ENCODE measurements at regions not wholly inside any gene's neighbourhood (a gene's known extent, or its start where the extent isn't known, plus 50 kb on each side); places are given as distances from the start of the nearest gene placed in this dataset.

DNA sequence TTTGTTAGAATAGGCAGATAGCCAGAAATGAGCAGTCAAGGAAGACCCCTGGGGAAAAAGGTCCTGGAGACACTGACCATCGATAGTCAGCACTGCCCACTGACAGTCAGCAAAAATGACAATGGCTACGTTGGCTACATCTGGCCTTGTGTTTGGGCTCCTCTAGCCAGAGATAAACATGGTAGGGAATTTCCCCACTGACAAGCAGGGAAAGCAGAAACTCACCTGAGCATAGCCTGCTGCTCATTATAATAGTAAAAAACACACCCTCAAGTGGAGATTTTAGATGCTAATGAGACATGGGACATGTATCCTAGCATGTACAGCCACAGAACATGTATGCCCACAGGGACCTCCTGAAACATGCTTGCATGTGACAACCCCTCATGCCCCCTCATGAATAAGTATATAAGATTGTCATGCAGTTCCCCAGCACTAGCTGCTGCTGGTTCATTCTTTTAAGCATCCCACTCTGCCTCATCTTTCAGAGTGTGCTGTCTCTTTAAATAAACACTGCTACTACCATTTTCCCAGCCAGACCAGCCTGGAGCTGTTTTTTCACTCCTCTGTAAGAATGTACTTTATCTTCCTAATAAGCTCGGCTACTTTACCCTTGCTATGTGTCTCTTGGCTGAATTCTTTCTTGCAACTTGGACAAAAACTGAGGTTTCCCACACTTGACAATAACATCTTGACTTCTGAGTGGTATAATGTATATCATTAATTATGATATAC lies 550.1 kb upstream of the CDH8 start:
- Histone ChIP-seq H4K20me1 (ENCODE audit: control insufficient read depth, insufficient read depth, low read depth, low read length) (no peaks in the 10 kb centered on the region), H3K36me3 (ENCODE audit: control insufficient read depth, low read length) (no peaks in the 10 kb centered on the region), H3K4me2 (ENCODE audit: low read length) (no peak overlapping the region), H3K9me3 (ENCODE audit: control insufficient read depth, insufficient read depth, low read length) (no peaks in the 10 kb centered on the region), H3K27me3 (ENCODE audit: control insufficient read depth, low read length) (no peaks in the 10 kb centered on the region), H3K4me1 (ENCODE audit: control insufficient read depth, low read length) (no peaks in the 10 kb centered on the region), H3K9me2 (replicated peaks; ENCODE audit: control insufficient read depth, low read length) (no peaks in the 10 kb centered on the region), H3K27ac (ENCODE audit: low read depth, low read length) (no peak overlapping the region), H3K4me3 (ENCODE audit: low read length) (no peak overlapping the region), H3K79me2 (ENCODE audit: control insufficient read depth, low read length) (no peaks in the 10 kb centered on the region), H3F3A (ENCODE audit: control insufficient read depth, insufficient read depth) (no peaks in the 10 kb centered on the region)
- TF ChIP-seq, protein P1, sequence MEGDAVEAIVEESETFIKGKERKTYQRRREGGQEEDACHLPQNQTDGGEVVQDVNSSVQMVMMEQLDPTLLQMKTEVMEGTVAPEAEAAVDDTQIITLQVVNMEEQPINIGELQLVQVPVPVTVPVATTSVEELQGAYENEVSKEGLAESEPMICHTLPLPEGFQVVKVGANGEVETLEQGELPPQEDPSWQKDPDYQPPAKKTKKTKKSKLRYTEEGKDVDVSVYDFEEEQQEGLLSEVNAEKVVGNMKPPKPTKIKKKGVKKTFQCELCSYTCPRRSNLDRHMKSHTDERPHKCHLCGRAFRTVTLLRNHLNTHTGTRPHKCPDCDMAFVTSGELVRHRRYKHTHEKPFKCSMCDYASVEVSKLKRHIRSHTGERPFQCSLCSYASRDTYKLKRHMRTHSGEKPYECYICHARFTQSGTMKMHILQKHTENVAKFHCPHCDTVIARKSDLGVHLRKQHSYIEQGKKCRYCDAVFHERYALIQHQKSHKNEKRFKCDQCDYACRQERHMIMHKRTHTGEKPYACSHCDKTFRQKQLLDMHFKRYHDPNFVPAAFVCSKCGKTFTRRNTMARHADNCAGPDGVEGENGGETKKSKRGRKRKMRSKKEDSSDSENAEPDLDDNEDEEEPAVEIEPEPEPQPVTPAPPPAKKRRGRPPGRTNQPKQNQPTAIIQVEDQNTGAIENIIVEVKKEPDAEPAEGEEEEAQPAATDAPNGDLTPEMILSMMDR (IDR thresholded peaks at IDR 0.05; ENCODE audit: low read depth, low read length, poor library complexity, severe bottlenecking), result no peak
- TF ChIP-seq EZH2phosphoT487 (IDR thresholded peaks at IDR 0.05; ENCODE audit: borderline replicate concordance, low read length), result no peak

DNA sequence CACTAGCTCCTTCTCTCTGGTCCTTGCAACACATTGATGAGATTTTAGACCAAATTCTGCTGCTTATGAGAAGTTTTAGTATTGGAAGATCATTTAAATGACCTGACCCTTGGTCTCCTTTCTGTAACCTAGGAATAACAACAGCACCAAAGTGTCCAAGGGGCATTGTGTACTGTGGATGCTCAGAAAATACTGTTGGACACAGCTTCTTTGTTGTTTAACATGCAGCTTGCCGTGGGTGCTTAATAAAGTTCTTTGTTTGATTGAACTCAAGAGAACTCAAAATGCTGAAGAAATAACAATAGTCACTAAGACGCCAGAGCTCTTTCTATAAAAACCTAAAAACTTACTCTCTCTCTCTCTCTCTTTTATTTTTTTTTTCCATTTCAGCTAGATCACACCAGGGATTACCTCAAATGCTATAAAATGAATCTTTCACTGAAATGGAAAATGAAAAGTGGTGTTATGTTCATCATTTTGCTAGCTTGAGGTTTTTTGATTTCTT lies 548.9 kb upstream of the CDH8 start:
- Histone ChIP-seq H3K27me3 (ENCODE audit: control insufficient read depth, low read length) (no peaks in the 10 kb centered on the region), H3K9me3 (ENCODE audit: control insufficient read depth, insufficient read depth, low read length) (no peaks in the 10 kb centered on the region), H3F3A (ENCODE audit: control insufficient read depth, insufficient read depth) (no peaks in the 10 kb centered on the region), H3K79me2 (ENCODE audit: control insufficient read depth, low read length) (no peaks in the 10 kb centered on the region), H3K27ac (ENCODE audit: low read depth, low read length) (no peak overlapping the region), H3K9me2 (replicated peaks; ENCODE audit: control insufficient read depth, low read length) (no peaks in the 10 kb centered on the region), H3K4me3 (ENCODE audit: low read length) (no peak overlapping the region), H3K4me2 (ENCODE audit: low read length) (no peak overlapping the region), H3K36me3 (ENCODE audit: control insufficient read depth, low read length) (no peaks in the 10 kb centered on the region), H3K4me1 (ENCODE audit: control insufficient read depth, low read length) (no peaks in the 10 kb centered on the region), H4K20me1 (ENCODE audit: control insufficient read depth, insufficient read depth, low read depth, low read length) (no peaks in the 10 kb centered on the region)
- TF ChIP-seq EZH2phosphoT487 (IDR thresholded peaks at IDR 0.05; ENCODE audit: borderline replicate concordance, low read length), result no peak
- TF ChIP-seq, protein P1 (IDR thresholded peaks at IDR 0.05; ENCODE audit: low read depth, low read length, poor library complexity, severe bottlenecking), result no peak

DNA sequence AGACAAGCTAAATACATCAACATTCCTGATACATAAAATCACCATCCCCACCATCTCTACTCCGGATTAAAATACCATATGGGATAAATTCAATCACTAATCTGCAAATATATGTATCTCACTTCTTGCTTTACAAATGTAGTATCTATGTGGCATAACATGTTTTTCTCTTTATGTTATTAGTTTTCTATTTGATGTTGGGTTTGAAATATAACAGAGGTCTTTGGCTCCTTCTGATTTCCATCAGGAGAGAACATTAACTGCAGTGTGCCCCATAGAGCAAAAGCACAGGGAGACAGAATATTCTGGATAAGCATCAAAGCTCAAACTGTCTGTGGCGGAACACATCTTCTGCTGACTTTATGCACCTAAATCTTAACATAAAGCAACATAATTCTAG lies 547.2 kb upstream of the CDH8 start:
- H3K4me2 ChIP-seq (ENCODE audit: low read length), result no peak overlapping the region
- TF ChIP-seq EZH2phosphoT487 (IDR thresholded peaks at IDR 0.05; ENCODE audit: borderline replicate concordance, low read length), result no peak
- TF ChIP-seq, protein P1 (IDR thresholded peaks at IDR 0.05; ENCODE audit: low read depth, low read length, poor library complexity, severe bottlenecking), result no peak
- no peaks in the 10 kb centered on the region for H4K20me1 ChIP-seq (ENCODE audit: control insufficient read depth, insufficient read depth, low read depth, low read length)
- H3K36me3 ChIP-seq (ENCODE audit: control insufficient read depth, low read length), result no peaks in the 10 kb centered on the region
- no peak overlapping the region for H3K27ac ChIP-seq (ENCODE audit: low read depth, low read length)
- no peaks in the 10 kb centered on the region for H3K79me2 ChIP-seq (ENCODE audit: control insufficient read depth, low read length)
- no peaks in the 10 kb centered on the region for H3K9me2 ChIP-seq (replicated peaks; ENCODE audit: control insufficient read depth, low read length)
- no peaks in the 10 kb centered on the region for H3K27me3 ChIP-seq (ENCODE audit: control insufficient read depth, low read length)
- H3K4me3 ChIP-seq (ENCODE audit: low read length), result no peak overlapping the region
- H3K9me3 ChIP-seq (ENCODE audit: control insufficient read depth, insufficient read depth, low read length), result no peaks in the 10 kb centered on the region
- no peaks in the 10 kb centered on the region for H3F3A ChIP-seq (ENCODE audit: control insufficient read depth, insufficient read depth)
- H3K4me1 ChIP-seq (ENCODE audit: control insufficient read depth, low read length), result no peaks in the 10 kb centered on the region

All from DOHH2 (cell line).